ENCODE measurements at regions not wholly inside any gene's neighbourhood (a gene's known extent, or its start where the extent isn't known, plus 50 kb on each side); places are given as distances from the start of the nearest gene placed in this dataset.

DNA sequence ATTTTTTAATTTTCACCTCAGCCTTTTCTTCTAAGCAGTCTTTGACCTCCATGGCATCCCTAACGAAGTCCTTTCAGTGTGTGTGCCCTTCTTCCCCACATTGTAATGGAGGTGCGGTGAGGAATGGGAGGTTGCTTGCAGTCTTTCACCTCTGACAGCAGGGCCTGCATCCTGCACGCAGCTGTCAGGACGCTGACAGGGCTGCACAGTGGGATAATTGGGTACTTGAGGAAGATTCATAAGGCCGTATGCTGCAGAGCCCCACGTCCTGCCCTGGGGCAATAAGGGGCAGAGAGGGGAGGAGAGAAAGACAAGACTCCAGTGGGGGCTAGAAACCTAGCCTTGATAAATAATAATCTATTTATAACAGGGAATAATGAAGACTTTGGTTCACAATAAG lies 184.7 kb downstream of the SAMD5 start:
- no peak for TF ChIP-seq SIN3A (IDR thresholded peaks at IDR 0.05; ENCODE audit: low read depth)
- TF ChIP-seq, protein P1, sequence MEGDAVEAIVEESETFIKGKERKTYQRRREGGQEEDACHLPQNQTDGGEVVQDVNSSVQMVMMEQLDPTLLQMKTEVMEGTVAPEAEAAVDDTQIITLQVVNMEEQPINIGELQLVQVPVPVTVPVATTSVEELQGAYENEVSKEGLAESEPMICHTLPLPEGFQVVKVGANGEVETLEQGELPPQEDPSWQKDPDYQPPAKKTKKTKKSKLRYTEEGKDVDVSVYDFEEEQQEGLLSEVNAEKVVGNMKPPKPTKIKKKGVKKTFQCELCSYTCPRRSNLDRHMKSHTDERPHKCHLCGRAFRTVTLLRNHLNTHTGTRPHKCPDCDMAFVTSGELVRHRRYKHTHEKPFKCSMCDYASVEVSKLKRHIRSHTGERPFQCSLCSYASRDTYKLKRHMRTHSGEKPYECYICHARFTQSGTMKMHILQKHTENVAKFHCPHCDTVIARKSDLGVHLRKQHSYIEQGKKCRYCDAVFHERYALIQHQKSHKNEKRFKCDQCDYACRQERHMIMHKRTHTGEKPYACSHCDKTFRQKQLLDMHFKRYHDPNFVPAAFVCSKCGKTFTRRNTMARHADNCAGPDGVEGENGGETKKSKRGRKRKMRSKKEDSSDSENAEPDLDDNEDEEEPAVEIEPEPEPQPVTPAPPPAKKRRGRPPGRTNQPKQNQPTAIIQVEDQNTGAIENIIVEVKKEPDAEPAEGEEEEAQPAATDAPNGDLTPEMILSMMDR (IDR thresholded peaks at IDR 0.05 in 2 of 3, conservative IDR thresholded peaks at IDR 0.05 in 1 of 3; ENCODE audit: borderline replicate concordance in 1 of 3, insufficient read depth in 1 of 3, low read depth in 2 of 3, low read length in 2 of 3), result no peak
- no peak for TF ChIP-seq ZFX (IDR thresholded peaks at IDR 0.05)
- TF ChIP-seq, protein P2, sequence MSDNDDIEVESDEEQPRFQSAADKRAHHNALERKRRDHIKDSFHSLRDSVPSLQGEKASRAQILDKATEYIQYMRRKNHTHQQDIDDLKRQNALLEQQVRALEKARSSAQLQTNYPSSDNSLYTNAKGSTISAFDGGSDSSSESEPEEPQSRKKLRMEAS (IDR thresholded peaks at IDR 0.05), result no peak
- TF ChIP-seq SP1 (IDR thresholded peaks at IDR 0.05; ENCODE audit: low read depth), result no peak
- no peak for TF ChIP-seq EZH2 (IDR thresholded peaks at IDR 0.05)
- no peak for TF ChIP-seq POLR2A (IDR thresholded peaks at IDR 0.05; ENCODE audit: borderline replicate concordance, extremely low read depth, insufficient read depth, insufficient read length)
